Endodermal cell (in vitro differentiated cells): ENCODE measurements at regions not wholly inside any gene's neighbourhood (a gene's known extent, or its start where the extent isn't known, plus 50 kb on each side); places are given as distances from the start of the nearest gene placed in this dataset.

Experiments used
- DNase-seq: peaks from one replicate; pipeline ENCODE4 v3.0.0-alpha.2; 2017
- H3K27ac ChIP-seq: 2 replicates; pipeline ENCODE4 v1.5.1; 2013; ENCODE audit warnings: mild to moderate bottlenecking, low read depth, low read length, moderate library complexity
- H3K27me3 ChIP-seq: 2 replicates; pipeline ENCODE4 v1.6.1; 2013; ENCODE audit warnings: mild to moderate bottlenecking, low read length, moderate library complexity; ENCODE audit not compliant: insufficient read depth, control insufficient read depth, poor library complexity, severe bottlenecking
- H3K36me3 ChIP-seq: 2 replicates; pipeline ENCODE4 v1.7.0; 2013; ENCODE audit warnings: mild to moderate bottlenecking, low read length, moderate library complexity; ENCODE audit not compliant: control insufficient read depth, insufficient read depth
- H3K4me1 ChIP-seq: one replicate; pipeline ENCODE4 v1.7.0; 2013; ENCODE audit warnings: low read length; ENCODE audit not compliant: control insufficient read depth, insufficient read depth
- H3K4me3 ChIP-seq: 2 replicates; pipeline ENCODE4 v1.5.1; 2013; ENCODE audit warnings: mild to moderate bottlenecking, low read length, moderate library complexity
- H3K9ac ChIP-seq: 2 replicates; pipeline ENCODE4 v1.6.1; 2013; ENCODE audit warnings: mild to moderate bottlenecking, low read length, moderate library complexity; ENCODE audit not compliant: poor library complexity, severe bottlenecking; ENCODE audit errors: extremely low read depth
- H3K9me3 ChIP-seq: 2 replicates; pipeline ENCODE4 v1.6.1; 2013; ENCODE audit warnings: mild to moderate bottlenecking, low read length, moderate library complexity; ENCODE audit not compliant: control insufficient read depth
- H3K27ac Mint-ChIP-seq: 2 replicates; pipeline ENCODE4 v1.8.0; 2020; ENCODE audit warnings: mixed read lengths
- H3K27me3 Mint-ChIP-seq: 2 replicates; pipeline ENCODE4 v1.8.0; 2021; ENCODE audit warnings: mild to moderate bottlenecking, mixed read lengths; ENCODE audit not compliant: insufficient read depth
- H3K36me3 Mint-ChIP-seq: 2 replicates; pipeline ENCODE4 v1.8.0; 2020; ENCODE audit warnings: low read depth, mixed read lengths
- H3K4me1 Mint-ChIP-seq: 2 replicates; pipeline ENCODE4 v1.8.0; 2020; ENCODE audit warnings: mixed read lengths
- H3K4me3 Mint-ChIP-seq: 2 replicates; pipeline ENCODE4 v1.8.0; 2020; ENCODE audit warnings: mild to moderate bottlenecking, moderate library complexity, mixed read lengths
- H3K9me3 Mint-ChIP-seq: 2 replicates; pipeline ENCODE4 v1.8.0; 2020; ENCODE audit warnings: mild to moderate bottlenecking, mixed read lengths
- WGBS, 2 experiments: methylation state at CpG; one replicate each; pipeline versions ENCODE4 v1.1.5 to v1.1.7; 2013; ENCODE audit warnings: missing lambda C conversion rate in 2 of 2, mixed read lengths in 1 of 2; ENCODE audit not compliant: insufficient coverage in 1 of 2, insufficient read length in 1 of 2; 5-methylcytosine and 5-hydroxymethylcytosine counted together
- TF ChIP-seq, protein P1 (sequence below): fragments of 200-600 bp; sonication (generic); conservative IDR thresholded peaks from 2 replicates; pipeline ENCODE4 v1.5.0; 2021; ENCODE audit warnings: antibody characterized with exemption, mild to moderate bottlenecking

DNA sequence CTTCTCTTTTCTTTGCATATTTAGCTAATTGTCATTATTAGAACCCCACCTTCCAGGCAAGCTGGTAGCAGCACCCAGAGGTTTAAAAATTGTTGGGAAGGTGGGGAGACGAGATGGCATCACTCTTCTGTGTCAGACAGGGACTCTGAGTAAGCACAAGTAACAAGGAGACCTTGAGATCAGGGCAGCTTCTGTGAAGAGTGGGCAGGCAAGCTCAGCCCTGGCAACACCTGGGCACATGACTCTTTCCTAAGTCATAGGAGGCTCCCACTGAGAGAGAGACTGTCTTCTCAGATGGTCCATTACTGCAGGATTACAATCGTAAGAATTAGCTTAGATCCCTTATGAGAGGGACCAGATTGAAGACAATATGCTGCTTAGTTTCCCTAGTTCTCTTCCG lies 183.5 kb downstream of the BRINP2 start:
- Histone ChIP-seq H3K9ac (no peak overlapping the region), H3K27me3 (peaks cover 39% of the 10 kb centered on the region), H3K27ac (no peak overlapping the region), H3K4me1 (no peaks in the 10 kb centered on the region), H3K4me3 (no peak overlapping the region), H3K9me3 (no peaks in the 10 kb centered on the region), H3K36me3 (no peaks in the 10 kb centered on the region)
- Mint-ChIP-seq H3K36me3 (no peaks in the 10 kb centered on the region), H3K4me1 (peaks cover 4% of the 10 kb centered on the region), H3K27me3 (peaks cover 12% of the 10 kb centered on the region), H3K4me3 (no peak overlapping the region), H3K27ac (no peak overlapping the region), H3K9me3 (no peaks in the 10 kb centered on the region)
- TF ChIP-seq, protein P1, sequence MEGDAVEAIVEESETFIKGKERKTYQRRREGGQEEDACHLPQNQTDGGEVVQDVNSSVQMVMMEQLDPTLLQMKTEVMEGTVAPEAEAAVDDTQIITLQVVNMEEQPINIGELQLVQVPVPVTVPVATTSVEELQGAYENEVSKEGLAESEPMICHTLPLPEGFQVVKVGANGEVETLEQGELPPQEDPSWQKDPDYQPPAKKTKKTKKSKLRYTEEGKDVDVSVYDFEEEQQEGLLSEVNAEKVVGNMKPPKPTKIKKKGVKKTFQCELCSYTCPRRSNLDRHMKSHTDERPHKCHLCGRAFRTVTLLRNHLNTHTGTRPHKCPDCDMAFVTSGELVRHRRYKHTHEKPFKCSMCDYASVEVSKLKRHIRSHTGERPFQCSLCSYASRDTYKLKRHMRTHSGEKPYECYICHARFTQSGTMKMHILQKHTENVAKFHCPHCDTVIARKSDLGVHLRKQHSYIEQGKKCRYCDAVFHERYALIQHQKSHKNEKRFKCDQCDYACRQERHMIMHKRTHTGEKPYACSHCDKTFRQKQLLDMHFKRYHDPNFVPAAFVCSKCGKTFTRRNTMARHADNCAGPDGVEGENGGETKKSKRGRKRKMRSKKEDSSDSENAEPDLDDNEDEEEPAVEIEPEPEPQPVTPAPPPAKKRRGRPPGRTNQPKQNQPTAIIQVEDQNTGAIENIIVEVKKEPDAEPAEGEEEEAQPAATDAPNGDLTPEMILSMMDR, result no peak
- no peak for DNase-seq
- WGBS, 2 experiments, result 75 to 87% methylated on average over 3 of the region's 3 CpGs

DNA sequence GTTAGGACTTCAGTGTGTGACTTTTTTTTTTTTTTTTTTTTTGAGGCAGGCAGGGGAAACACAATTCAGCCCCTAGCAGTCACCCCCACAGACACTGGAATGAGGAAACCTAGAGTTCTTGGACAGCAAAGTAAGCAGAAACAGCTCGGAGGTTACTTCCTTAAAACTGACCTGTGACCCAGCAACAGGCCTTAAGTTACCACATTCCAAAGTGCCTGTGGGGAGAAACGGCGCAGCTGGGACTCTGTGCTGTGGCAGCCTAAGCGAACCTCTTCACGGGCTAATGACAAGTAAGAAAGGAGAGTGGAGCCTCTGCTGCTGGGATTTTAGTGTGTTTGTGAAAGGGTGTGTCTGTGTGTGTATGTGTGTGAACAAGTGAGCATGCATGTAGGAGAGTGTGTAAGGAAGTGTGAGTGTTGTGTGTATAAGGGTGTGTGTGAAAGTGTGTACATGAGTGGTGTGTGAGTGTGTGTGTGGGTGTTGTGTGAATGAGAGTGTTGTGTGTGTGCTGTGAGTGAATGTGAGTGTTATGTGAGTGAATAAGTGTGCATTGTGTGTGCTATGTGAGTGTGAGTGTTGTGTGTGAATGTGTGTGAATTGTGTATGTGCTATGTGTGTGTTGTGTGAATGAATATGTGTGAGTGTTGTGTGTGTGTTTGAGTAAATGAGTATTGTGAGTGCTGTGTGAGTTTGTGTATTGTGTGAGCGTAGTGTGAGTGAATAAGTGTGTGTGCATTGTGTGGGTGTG lies 180.8 kb downstream of the BRINP2 start:
- peaks cover 4% of the 10 kb centered on the region for H3K4me1 Mint-ChIP-seq
- peaks cover 7% of the 10 kb centered on the region for H3K27me3 Mint-ChIP-seq
- H3K9me3 ChIP-seq, result no peaks in the 10 kb centered on the region
- no peaks in the 10 kb centered on the region for H3K36me3 Mint-ChIP-seq
- no peaks in the 10 kb centered on the region for H3K9me3 Mint-ChIP-seq
- H3K27me3 ChIP-seq, result peaks cover 32% of the 10 kb centered on the region
- TF ChIP-seq, protein P1, result no peak
- H3K9ac ChIP-seq, result no peak overlapping the region
- H3K27ac Mint-ChIP-seq, result no peak overlapping the region
- no peaks in the 10 kb centered on the region for H3K36me3 ChIP-seq
- H3K4me3 Mint-ChIP-seq, result no peak overlapping the region
- no peaks in the 10 kb centered on the region for H3K4me1 ChIP-seq
- H3K4me3 ChIP-seq, result no peak overlapping the region
- WGBS, 2 experiments, result 80 to 87% methylated on average over 4 to 6 of the region's 6 CpGs
- H3K27ac ChIP-seq, result no peak overlapping the region
- DNase-seq, result no peak

DNA sequence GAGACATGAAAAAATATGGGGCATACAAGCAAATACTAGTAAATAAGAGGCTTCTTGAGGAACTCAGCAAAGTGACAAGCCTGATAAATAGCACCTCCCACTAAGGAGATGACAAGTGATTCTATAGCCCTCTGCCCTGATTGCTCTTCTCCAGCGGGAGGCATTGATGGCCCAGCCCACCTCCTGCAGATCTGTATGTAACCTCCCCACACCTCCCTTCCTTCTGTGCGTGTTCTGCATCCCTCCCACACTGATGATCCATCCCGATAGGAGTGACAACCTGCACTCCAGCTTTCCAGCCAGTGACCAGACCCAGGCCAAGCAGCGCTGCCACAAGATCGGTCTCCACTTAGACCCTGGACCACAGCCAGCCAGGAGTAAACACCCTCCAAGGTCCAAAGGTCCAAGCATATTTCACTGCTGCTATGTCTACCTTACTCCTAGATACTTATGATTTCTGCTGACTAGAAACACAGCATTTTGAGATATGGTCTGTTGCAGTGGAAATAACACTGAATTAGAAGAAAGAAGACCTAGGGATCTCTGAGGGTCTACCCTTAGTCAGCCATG lies 176.1 kb downstream of the BRINP2 start:
- Mint-ChIP-seq H3K27ac (no peak overlapping the region), H3K4me1 (peaks cover 4% of the 10 kb centered on the region), H3K4me3 (no peak overlapping the region), H3K9me3 (no peaks in the 10 kb centered on the region), H3K36me3 (no peaks in the 10 kb centered on the region), H3K27me3 (peaks cover 14% of the 10 kb centered on the region)
- H3K9ac ChIP-seq, result no peak overlapping the region
- H3K9me3 ChIP-seq, result no peaks in the 10 kb centered on the region
- H3K4me1 ChIP-seq, result no peaks in the 10 kb centered on the region
- DNase-seq, result no peak
- H3K4me3 ChIP-seq, result no peak overlapping the region
- H3K36me3 ChIP-seq, result no peaks in the 10 kb centered on the region
- H3K27ac ChIP-seq, result no peak overlapping the region
- WGBS, 2 experiments, result 83% methylated on average over 5 of the region's 5 CpGs; no CpG with 5 or more reads in 1 of the 2 experiments
- TF ChIP-seq, protein P1, result no peak
- peaks cover 5% of the 10 kb centered on the region for H3K27me3 ChIP-seq
